ENCODE measurements at regions not wholly inside any gene's neighbourhood (a gene's known extent, or its start where the extent isn't known, plus 50 kb on each side); places are given as distances from the start of the nearest gene placed in this dataset.
"Not testable (repeated sequence)": the region's sequence is repeated elsewhere in the genome, so short reads cannot be mapped to it uniquely, and the experiment has no call there.

DNA sequence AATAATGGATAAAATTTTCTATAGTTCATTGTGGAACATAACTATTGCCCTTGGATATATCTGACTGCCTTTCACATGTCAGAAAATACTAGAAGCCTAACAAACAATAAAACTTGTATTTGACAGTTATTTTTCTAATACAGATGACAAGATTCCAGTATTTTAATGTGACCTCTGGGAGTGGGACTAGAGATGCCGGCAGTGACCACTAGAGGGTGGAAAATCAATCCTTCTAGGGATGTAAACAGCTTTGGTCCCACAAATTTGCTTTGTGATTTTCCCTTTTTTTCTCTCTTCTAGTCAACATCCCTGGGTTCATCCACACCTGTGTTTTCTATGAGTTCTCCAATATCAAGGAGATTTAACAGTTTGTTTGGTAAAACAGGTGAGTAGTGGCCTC lies 813.7 kb downstream of the SPATA31A1 start:
- TF ChIP-seq, protein P1, sequence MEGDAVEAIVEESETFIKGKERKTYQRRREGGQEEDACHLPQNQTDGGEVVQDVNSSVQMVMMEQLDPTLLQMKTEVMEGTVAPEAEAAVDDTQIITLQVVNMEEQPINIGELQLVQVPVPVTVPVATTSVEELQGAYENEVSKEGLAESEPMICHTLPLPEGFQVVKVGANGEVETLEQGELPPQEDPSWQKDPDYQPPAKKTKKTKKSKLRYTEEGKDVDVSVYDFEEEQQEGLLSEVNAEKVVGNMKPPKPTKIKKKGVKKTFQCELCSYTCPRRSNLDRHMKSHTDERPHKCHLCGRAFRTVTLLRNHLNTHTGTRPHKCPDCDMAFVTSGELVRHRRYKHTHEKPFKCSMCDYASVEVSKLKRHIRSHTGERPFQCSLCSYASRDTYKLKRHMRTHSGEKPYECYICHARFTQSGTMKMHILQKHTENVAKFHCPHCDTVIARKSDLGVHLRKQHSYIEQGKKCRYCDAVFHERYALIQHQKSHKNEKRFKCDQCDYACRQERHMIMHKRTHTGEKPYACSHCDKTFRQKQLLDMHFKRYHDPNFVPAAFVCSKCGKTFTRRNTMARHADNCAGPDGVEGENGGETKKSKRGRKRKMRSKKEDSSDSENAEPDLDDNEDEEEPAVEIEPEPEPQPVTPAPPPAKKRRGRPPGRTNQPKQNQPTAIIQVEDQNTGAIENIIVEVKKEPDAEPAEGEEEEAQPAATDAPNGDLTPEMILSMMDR (IDR thresholded peaks at IDR 0.05 in 2 of 3, conservative IDR thresholded peaks at IDR 0.05 in 1 of 3; ENCODE audit: borderline replicate concordance in 1 of 3, insufficient read depth in 1 of 3, low read depth in 2 of 3, low read length in 2 of 3) = not testable (repeated sequence)
- TF ChIP-seq ZNF274 (IDR thresholded peaks at IDR 0.05; ENCODE audit: low read depth, low read length); ZFX (IDR thresholded peaks at IDR 0.05); EZH2 (IDR thresholded peaks at IDR 0.05); POLR2A (IDR thresholded peaks at IDR 0.05; ENCODE audit: borderline replicate concordance, extremely low read depth, insufficient read depth, insufficient read length); SRF (IDR thresholded peaks at IDR 0.05; ENCODE audit: low read depth); CEBPB (IDR thresholded peaks at IDR 0.05; ENCODE audit: low read depth); ELF1 (IDR thresholded peaks at IDR 0.05; ENCODE audit: borderline replicate concordance, low read depth); TCF7L2 (IDR thresholded peaks at IDR 0.05; ENCODE audit: borderline replicate concordance, extremely low read depth, insufficient read depth, insufficient read length); EGR1 (IDR thresholded peaks at IDR 0.05; ENCODE audit: low read depth); POLR2AphosphoS5 (IDR thresholded peaks at IDR 0.05; ENCODE audit: low read depth, low read length); YY1 (IDR thresholded peaks at IDR 0.05; ENCODE audit: extremely low read depth, insufficient replicate concordance, low read depth, low read length): not testable (repeated sequence)
- TF ChIP-seq, protein P2, sequence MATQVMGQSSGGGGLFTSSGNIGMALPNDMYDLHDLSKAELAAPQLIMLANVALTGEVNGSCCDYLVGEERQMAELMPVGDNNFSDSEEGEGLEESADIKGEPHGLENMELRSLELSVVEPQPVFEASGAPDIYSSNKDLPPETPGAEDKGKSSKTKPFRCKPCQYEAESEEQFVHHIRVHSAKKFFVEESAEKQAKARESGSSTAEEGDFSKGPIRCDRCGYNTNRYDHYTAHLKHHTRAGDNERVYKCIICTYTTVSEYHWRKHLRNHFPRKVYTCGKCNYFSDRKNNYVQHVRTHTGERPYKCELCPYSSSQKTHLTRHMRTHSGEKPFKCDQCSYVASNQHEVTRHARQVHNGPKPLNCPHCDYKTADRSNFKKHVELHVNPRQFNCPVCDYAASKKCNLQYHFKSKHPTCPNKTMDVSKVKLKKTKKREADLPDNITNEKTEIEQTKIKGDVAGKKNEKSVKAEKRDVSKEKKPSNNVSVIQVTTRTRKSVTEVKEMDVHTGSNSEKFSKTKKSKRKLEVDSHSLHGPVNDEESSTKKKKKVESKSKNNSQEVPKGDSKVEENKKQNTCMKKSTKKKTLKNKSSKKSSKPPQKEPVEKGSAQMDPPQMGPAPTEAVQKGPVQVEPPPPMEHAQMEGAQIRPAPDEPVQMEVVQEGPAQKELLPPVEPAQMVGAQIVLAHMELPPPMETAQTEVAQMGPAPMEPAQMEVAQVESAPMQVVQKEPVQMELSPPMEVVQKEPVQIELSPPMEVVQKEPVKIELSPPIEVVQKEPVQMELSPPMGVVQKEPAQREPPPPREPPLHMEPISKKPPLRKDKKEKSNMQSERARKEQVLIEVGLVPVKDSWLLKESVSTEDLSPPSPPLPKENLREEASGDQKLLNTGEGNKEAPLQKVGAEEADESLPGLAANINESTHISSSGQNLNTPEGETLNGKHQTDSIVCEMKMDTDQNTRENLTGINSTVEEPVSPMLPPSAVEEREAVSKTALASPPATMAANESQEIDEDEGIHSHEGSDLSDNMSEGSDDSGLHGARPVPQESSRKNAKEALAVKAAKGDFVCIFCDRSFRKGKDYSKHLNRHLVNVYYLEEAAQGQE (IDR thresholded peaks at IDR 0.05; ENCODE audit: low read depth) = not testable (repeated sequence)

Data from HCT116 (cell line).